HG02840 (cell line): ENCODE measurements at regions not wholly inside any gene's neighbourhood (a gene's known extent, or its start where the extent isn't known, plus 50 kb on each side); places are given as distances from the start of the nearest gene placed in this dataset.
"Not testable (repeated sequence)": the region's sequence is repeated elsewhere in the genome, so short reads cannot be mapped to it uniquely, and the experiment has no call there.

Experiments
- ATAC-seq: cut with Tn5 transposase; IDR thresholded peaks from one replicate; pipeline ENCODE4 v1.9.1; 2021; ENCODE audit warnings: mild to moderate bottlenecking, moderate library complexity, moderate number of reproducible peaks; ENCODE audit not compliant: unreplicated experiment, low FRiP score

DNA sequence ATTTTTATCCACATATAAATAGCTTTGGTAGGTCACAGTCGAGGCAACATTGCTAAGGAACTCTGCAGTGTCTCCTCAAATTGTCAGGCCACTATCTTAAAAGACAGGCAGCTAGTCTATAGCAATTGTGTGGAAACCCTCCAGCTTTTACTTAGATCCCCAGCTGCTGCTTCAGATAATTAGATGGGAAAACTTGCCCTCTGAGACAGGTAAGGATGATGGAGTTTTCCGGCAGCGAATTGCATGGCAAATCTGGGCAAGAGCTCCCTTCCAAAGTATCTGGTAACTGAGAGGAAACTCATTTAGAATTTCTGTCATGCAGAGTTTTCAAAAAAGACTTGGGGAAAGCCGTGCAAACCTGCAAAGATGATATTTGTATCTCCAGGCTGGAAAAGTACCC is 886.2 kb downstream of the UQCRFS1 start:
- no peak for ATAC-seq

DNA sequence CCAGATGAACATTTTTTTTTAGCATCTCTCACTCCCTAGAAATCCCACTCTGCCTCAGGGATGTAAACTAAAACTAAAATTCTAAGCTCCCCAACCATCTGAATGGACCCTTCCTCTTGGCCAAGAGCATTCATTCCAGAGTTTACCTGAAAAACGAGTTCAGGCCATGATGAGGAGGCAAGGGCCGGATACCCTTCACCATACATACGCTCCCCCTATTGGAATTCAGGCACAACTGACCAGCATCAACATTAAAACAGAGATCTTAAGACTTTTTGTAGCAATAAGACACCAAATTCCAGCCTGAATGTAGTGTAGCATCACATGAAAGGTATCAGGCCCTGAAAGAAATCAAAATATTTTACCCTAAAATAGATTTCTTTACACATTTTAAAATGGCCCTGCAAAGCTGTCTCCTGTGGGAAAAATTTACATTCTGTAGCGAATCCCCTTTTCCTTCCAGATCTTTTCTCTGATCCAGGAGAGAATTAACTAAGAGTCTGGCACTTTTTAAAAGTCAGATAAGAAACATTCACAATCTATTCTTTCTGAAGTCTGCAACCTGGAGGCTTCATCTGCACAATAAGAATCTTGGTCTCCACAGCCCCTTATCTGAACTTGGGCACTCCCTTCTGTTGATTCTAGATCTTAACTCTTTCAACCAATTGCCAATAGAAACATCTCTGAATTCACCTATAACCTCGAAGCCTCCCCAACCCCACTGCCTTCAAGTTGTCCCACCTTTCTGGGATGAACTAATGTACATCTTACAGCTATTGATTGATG is 888.5 kb downstream of the UQCRFS1 start:
- no peak for ATAC-seq

DNA sequence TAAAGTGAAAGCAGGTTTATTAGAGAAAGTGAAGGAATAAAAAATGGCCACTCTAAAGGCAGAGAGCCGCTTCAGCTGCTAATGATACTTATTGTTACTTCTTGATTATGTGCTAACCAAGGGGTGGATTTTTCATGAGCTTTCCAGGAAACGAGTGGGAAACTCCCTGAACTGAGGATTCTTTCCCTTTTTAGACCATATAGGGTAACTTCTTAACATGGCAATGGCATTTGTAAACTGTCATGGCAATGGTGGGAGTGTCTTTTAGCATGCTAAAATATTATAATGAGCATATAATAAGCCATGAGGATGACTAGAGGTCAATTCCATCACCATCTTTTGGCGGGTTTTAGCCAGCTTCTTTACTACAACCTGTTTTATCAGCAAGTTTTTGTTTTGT is 890.0 kb downstream of the UQCRFS1 start:
- no peak for ATAC-seq

DNA sequence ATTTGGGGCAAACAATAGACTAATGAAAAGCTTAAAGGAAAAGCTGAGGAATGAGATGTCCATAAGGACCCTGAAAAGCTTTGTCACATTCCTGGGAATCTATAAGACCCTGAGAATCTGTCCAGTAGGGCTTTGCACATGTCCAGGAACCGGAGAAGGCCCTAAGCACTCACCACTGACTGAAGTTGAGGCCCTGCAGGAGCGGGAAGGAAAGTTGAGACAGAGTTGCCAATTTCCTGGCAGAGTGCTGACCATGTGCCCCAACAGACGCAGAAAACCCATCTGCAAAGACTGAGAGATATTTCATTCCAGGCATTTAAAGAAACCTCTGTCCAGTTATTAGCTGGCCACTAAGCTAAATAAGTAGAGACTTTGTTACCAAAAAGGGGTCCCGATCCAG is 890.5 kb downstream of the UQCRFS1 start:
- ATAC-seq, result no peak

DNA sequence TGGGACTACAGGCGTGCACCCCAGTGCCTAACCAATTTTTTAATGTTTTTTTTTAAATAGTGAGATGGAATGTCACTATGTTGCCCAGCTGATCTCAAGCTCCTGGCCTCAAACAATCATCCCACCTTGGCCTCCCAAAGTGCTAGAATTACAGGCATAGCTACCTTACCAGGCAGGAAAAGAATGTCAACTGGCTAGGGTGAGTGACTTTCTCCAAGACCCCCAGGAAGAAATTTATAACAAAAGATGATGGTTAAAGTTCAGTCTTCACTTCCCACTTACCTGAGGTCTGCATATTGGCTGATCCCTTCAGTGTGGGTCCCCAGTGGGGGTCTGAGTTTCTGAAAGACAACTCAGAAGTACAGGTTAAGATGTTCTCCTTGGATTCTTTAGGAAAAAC is 893.0 kb downstream of the UQCRFS1 start:
- ATAC-seq, result no peak

DNA sequence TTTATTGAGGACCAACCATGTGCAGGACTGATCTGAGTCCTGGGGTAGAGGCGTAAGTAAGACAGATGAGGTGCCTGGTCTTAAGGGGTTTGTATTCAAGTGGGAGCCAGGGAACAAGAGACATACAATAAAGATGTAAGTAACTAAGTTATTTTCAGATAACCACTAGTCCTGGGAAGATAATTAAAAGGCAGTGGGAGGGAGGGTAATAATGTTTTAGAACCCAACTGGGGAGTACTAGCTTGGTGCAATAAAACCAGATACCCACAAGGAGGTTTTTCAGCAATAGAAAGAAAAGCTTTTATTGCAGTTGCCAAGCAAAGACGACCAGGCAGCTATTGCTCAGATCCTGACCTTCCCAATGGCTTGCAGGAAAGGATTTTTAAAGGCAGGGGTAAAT is 893.7 kb downstream of the UQCRFS1 start:
- no peak for ATAC-seq

DNA sequence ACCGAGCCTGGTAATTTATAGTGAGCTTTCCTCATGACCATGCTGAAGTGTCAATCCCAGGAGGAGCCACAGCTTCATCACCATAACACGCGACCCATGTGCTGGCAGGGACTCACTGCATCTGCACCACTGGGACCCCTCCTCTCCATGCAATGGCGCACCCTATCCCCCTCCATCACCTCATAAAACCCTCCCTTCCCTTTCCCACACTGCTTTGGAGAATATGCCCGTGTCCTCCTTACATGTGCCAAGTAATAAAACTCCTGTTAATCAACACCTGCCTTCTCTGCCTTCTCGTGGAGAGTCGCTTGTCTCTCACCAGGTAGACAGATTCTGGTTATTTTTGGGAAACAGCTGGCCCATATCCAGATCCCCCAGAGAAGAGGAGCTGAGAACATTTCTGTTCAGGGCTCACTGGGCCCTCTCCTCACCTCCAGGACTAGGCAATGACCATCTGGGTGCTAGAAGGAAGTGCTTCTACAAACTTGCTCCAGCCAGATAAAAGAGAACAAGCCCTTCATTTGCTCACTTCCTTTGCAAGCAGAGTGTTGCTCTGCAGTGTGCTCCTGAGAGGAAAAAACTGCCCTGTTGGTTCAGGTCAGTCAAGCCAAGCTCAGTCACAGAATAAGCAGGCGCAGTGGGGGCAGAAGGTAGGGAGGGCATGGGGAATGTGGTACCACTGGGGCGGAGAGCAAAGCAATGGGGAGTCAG is 894.3 kb downstream of the UQCRFS1 start:
- no peak for ATAC-seq

DNA sequence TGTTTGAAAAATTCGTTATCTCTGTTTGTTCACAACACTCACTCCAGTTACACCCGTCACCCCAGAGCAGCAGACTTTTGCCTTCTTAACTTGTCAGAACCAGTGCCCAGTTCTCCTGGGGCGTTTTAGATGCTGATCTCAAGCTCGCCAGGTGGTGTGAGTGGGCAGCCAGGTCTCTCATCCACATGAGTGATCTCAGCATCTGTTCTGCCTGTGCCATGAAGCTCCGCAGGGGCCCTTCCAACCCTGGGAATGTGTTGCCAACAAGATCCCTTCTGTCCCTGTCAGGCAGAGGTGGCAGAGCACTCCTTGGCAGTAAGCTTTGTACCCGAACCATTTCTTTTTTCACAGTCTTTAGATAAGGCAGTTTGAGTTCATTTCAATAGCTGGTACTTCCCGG is 896.5 kb downstream of the UQCRFS1 start:
- ATAC-seq, result no peak

DNA sequence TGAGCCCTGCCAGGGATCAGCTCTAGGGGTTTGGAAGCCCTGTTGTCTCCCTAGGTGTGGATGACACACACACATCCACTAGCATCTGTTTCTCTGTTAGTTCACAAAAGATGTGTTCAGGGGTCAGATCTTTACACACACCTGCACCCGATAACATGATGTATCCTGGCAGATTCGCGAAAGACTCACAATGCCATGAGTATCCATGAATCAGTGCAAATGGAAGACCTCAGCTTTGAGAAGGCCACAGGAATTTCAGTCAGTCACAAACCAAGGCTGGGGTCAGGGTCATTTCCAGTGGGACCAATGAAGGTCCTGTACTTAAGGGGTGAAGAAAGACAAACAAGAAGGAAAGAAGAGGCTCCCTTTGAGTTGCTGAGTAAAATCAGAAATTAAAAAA is 898.2 kb downstream of the UQCRFS1 start:
- ATAC-seq, result no peak

DNA sequence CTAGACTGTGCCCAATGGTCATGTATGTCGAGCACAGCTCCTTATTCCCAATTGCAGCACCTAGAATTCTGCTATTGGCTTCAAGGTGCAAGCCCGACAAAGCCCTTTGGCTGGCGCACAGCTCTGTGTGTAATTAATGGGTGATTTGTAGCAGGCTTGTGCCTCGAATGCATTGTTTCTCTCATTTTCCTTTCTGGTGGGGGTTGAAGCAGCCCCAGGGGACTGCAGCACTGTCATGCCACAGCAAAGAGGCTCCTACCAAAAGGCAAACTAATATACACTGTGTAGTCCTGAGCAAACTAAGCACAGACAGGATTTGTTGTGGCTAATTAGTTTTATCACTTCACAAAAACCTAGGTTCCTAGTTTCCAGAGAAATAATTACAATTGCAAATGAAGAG is 898.7 kb downstream of the UQCRFS1 start:
- ATAC-seq, result no peak

DNA sequence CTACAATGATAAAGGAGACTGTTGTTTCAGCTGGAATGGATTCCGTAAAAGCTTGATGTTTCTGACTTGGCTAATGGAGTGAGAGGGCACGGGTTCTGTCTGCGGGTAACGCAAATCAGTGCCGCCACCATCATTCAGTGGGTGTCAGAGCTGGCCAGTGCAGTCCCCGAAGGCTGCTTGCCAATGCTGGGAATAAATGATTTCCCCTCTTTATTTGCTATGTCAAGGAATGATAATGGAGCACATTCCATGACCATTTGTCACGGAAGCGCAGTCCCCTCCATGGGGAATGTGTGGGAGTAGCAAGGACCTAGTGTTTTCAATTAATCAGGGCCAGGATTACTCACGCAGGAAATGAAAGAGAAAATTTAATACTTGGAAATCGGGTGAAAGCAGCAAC is 899.3 kb downstream of the UQCRFS1 start:
- ATAC-seq, result no peak

DNA sequence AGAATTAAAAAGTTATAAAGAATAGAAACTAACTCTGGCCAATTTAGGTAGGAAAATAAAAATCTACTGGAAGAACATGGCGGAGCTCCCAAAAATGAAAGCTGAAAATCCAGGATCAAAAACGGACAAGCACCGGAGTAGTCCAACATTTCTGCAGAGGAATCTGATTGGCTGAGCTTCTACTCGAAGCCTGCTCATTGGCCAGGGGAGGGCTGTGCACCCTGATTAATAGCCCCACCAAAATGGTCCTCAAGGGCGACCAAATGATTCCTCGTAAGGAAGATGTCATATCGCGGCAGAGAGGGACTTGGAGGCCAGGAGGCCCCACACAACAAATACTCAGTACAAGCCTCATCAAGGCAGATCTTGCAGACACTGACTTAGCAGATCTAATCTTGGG is 900.7 kb downstream of the UQCRFS1 start:
- ATAC-seq, result no peak

DNA sequence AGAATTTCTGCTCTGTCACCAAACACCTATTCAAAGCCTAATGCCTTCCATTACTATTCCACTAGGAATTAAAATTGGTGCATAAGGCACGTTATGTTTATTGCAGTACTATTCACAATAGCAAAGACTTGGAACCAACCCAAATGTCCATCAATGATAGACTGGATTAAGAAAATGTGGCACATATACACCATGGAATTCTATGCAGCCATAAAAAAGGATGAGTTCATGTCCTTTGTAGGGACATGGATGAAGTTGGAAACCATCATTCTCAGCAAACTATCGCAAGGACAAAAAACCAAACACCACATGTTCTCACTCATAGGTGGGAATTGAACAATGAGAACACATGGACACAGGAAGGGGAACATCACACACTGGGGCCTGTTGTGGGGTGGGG is 902.1 kb downstream of the UQCRFS1 start:
- not testable (repeated sequence) for ATAC-seq

DNA sequence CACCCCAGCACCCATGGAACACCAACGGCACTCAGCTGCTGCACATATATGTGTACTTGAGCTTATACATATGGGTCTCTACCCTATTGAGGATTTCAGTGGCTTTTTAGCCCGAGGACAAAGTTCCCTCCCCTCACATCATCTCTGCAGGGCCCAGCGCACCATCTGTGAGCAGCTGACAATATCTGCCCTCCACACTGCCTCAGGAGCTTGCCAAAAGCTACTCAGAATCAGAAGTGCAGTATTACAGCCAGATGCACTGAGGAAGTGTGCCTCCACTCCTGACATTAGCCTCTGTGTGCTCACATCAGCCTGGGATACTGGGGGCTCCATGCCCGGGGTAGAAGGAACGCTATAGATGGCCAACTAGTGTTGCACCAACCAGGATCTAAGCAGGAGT is 903.9 kb downstream of the UQCRFS1 start:
- no peak for ATAC-seq

DNA sequence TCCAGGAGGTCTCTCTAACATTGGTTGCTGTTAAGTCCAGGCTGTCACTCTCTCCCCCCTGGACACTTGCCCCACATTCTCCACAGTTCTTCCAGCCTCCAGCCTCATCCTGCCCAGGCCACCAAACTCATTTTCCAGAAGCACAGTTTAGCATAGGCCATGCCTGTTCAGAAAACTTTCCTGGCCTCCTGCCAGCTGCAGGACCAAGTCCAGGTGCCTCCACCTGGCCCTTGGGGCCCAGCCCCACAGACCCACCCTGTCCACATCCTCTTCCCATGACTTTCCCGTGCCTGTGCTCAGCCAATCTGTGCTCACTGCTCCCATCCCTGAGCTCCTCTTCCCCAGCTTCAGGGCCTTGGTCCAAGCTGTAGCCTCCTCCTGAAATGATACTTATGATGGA is 905.0 kb downstream of the UQCRFS1 start:
- no peak for ATAC-seq

DNA sequence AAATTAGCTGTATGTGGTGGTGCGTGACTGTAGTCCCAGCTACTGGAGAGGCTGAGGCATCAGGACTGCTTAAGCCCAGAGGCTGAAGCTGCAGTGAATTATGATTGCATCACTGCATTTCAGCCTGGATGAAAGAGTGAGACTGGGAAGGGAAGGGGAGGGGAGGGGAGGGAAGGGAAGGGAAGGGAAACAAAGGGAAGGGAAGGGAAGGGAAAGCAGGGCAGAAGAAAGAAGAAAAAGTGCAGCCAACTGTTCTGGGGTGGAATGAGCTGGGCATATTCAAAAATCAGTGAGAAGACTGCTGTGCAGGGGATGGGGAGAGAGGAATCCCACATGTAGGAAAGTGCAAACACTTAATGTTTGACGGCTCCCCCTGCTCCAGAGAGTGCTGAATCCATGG is 905.5 kb downstream of the UQCRFS1 start:
- no peak for ATAC-seq

DNA sequence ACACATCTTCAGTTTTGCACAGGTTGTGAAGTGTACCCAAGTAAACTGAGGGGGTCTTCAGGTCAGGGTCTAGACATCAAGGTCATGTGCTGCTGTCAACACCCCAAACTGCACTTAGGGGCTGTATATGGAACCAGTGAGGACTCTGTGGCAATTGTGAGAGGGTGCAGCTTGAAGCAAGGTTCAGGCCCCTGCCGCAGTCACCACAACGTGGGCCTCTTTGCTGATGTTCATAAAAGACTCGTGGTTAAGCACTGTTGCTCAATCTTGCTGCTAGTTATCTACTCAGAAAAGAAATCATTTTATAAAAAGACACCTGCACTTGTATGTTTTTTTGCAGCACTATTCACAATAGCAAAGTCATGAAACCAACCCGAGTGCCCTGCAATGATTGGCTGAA is 907.4 kb downstream of the UQCRFS1 start:
- no peak for ATAC-seq

DNA sequence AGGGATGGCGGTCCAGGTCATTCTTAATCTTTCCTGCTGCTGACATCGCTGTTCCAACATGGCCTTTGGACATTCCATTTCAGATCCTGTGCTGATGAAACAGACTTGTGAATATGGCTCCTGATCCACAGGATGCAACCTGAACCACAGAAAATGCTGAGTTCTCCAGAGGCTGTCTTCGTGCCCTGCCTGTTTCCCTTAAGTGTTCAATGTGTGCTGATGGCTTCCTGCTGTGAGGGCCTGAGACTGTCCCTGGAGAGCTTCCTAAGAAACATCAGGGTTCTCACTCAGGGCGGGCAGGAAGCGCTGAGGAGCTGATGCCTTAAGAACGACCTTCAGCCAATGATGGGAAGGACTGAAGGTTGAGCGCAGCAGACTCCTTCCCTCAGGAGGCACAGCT is 909.4 kb downstream of the UQCRFS1 start:
- no peak for ATAC-seq

DNA sequence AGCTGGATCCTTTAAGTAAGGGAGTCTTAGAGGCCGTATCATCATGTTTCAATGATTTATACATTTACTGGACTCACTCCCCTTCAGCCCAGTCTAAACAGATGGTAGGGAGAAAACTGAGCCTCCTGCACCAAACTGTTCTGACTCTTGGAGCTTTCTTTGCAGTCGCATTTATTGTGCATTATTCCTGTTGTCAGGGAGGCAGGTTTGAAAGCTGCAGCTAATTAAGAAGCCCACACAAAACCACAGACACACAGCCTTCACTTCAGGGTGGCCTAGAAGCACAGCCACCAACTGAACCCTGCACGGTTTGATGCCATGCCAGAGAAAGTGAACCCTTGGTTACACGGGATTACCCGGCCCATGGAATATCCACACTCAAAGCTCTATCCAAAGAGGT is 911.0 kb downstream of the UQCRFS1 start:
- no peak for ATAC-seq

DNA sequence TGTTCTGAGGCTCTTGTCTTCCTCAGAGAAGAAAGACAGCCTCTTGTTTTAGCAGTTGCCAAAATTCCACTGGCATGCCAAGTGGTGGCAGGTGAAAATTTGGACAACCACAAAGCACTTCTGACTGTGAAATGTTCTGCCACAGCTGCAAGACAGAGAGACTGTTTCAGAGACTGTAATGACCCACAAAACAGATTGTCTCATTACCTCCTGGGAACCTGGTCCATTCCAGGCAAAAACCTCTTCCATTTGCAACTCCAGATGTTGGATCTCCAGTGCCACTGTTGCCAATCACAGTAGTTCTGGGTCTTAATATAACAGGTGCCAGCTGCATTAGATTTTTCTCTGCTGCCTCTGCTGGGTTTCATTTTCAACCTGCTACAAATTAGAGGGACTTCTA is 911.5 kb downstream of the UQCRFS1 start:
- ATAC-seq, result no peak

DNA sequence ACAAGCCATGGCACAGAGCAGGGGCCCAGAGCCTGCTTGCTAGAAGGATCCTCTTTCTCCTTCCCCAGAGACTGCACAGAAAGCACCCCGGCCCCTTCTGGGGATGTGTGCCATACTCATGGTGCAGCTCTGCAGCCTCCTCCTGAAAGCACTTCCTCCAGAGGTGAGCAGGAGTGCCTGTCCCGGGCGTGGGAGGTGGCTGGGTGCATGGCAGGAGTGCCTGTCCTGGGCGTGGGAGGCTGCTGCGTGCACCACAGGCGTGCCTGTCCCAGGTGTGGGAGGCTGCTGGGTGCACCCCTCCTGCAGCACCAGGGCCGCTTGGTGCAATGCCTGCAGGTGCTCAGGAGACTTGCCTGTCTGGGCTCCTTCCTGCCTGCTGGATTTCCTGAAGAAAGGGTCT is 913.3 kb downstream of the UQCRFS1 start:
- ATAC-seq, result no peak

DNA sequence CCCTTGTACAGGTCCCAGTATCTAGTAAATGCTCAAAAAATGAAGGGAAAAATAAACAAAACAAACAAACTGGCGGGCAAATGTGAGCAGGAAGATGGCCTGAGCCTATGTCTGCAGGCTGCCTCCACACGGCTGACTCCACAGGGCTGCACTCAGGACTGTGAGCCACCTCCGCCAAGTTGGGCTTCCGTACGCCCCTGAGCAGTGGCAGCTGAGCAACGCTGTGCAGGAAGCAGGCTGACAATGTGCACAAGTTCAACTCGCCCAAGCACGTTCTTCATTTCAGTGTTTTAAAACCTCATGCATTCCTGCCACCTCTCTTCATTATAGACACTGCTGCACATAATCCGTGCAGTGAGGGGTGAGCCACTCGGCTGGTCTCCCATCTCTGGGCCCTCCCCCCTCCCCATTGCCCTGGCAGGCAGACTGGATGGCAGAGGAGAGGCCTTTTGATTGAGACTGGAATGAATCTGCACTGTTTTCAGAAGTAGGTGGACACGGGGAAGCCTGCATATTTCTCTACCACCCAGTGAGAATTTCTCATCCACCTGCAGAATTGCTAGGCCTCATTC is 915.3 kb downstream of the UQCRFS1 start:
- no peak for ATAC-seq
